Amygdala (tissue), 56 donors: ENCODE measurements at regions not wholly inside any gene's neighbourhood (a gene's known extent, or its start where the extent isn't known, plus 50 kb on each side); places are given as distances from the start of the nearest gene placed in this dataset.

Source experiments
- DNase-seq, 56 donors: peaks; one replicate each; lab custom pipeline; 2025; lab: John Stamatoyannopoulos, UW

DNA sequence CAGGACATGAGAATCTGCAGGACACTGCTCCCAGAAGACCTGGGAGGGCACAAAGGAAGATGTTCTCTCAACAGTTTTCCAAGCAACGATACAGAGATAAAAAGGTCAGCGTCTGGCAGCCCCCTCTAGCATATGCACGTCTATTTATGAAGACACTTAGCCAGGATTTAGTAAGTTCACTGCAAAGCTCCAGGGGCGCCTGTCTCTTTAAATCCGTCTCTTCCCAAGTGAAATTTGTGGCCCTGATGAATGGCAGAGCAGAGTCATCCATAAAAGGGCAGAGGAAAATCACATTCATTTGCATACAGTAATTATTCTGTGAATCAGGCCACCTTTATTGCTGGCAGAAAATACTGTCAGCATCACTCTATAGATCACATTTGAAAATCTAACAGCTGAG is 390.9 kb upstream of the SMIM21 start:
- DNase-seq = no peak

- DNase-seq = no peak
Measured at GRCh38 chr18:75815767-75816166, 388.3 kb upstream of the SMIM21 start.

DNA sequence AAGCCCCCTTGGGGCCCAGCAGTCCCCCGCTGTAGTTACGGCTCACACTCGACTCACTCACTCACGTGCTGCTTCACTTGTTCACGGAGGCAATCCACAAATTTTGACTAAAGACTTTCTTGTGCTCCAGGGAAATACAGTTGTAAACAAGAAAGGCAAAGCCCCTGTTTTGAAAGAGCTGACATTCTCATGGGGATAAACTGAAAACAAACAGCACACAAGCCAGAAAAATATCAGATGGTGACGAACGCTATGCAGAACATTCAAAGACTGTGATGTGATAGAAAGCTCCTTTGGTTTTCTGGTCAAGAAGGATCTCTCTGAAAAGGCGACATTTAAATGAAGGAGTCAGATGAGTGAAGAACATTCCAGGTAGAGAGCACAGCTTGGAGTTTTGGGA is 385.3 kb upstream of the SMIM21 start:
- no peak for DNase-seq

- DNase-seq = peak in 1 of 56 donors; percentile 7
Measured at GRCh38 chr18:75810961-75811551, 383.6 kb upstream of the SMIM21 start.

DNA sequence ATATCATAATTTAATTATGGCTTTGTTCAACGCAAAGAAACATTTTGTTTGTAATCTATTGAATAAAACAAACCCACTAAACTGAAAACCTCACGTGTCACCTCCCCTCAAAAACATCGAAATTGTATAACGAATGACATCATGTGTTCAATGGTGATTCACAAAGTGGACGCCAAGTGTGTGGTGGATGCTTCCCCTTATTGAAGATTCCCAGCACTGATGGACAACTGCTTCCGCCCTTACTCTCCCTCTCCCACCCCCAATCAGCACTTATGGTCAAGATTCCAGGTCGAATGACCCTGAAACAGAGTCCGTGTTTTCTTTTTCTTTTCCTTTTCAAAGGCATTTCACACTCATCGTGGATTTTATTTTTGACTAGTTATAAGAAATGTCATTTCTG is 383.0 kb upstream of the SMIM21 start:
- DNase-seq = no peak

DNA sequence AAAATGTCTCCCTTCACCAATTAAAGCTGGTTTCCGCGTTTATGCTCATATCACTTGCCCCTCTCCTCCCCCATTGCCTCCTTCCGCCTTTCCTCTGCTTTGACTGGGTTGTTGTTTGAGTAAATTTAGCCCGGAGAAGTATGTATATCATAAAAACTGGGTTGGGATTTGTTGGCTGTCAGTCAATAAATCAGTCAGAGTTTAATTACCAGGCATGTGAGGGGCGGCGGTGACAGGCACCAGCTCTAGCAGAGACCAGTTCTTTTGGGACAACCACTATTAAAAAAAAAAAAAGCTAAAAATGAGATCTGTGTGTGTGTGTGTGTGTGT is 382.4 kb upstream of the SMIM21 start:
- no peak for DNase-seq

DNA sequence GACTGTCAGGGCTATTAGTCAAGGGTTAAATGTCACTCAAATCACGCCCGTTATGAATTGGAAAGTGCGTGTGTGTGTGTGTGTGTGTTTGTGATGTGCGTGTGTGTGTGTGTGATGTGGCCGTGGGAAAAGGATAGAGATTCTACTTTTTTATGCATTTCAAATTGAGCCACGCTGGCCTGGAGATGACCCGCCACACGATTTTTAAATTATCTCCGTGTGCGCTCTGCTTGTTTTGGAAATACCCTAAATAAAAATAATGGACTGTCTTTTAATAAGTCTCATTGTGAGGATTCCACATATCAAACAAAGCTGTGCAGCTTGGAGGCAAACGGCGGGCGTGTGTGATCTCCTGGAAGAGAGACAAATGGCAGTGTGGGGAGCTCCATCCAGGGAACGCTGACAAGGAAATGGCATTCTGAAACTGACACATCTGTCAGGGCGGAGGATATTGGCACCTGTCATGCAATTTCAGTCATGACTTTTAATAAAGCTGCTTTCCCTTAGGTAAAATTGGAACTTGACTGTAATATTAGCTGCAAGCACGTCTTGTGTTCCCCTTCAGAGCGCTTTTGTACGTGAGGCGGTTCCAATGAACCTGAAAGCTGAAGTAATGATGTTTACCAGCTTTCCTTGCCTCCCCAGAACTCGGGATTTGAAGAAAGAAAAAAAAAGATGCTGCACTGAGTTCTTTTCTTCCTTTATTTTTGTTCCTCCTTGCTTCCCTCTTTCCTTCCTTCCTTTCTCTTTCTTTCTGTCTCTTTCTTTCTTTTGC is 381.8 kb upstream of the SMIM21 start:
- DNase-seq = no peak

DNA sequence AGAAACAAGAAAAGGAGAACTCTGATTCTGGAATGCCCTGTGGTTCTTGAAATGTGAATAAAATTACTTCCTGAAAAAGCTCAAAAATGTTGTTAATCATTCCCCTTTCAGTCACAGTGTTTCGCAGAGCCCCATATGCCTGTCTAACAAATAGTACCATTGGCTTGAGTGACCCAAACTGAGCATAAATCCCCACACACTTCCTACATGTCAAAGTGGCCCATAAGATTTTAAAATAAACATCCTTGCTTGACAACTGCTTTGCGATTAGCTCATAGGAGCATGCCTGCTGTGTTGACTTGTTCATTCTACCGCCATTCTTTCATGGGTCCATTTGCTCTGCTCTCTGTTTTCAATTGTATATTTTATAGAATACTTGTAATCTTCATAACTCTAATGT is 377.8 kb upstream of the SMIM21 start:
- no peak for DNase-seq

DNA sequence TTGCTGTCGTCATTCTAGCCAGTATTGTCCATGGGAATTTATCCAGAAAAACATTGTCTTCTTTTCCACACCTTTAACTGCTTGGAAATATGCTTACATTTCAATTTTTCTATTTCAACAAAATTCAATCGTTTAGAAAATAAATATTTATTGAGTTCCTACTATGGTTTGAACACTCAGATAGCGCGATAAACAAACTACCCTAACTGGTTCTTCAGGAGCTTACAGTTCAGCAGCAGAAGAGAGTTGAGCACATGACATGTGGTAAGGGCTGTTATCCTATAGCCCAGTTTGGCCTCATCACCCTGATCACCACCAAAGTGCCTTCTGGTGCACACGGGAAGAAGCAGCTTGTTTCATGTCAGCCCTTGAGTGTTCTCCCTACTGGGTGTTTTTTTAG is 375.2 kb upstream of the SMIM21 start:
- DNase-seq = no peak

GRCh38 chr18:75801178-75801577 is 373.7 kb upstream of the SMIM21 start:
- DNase-seq = no peak

DNA sequence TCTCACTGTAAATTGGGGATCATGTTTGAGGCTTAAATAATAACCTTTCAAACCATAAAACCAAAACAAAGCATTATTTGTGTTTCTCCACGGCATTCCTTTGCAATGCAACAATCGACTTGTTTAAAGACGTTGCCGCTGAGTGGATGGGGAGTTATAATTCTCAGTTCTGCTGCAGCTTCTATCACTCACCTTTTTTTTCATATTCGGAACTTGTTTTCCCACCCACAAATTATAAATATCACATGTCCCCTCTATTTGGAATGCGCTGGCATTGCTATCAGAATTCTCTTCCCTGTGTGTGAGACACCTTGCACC is 372.8 kb upstream of the SMIM21 start:
- no peak for DNase-seq

- no peak for DNase-seq
Measured at GRCh38 chr18:75799449-75800330, 372.2 kb upstream of the SMIM21 start.

DNA sequence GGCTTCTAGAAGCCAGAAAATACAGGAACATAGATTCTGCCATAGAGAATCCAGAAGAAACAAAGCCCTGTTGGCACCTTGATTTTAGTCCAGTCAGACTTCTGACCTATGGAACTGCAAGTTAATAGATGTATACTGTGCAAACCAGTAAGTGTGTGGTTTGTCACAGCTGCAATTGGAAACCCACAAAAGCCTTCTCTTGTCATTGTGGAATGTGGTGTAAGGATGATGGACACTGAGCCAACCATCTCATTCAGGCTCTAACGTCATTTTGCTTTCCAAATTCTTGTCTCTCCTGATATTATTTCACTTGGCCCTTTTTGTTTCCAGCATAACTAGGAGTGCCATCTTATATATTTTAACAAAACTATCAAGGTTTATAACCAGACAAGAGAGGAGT is 369.5 kb upstream of the SMIM21 start:
- no peak for DNase-seq

DNA sequence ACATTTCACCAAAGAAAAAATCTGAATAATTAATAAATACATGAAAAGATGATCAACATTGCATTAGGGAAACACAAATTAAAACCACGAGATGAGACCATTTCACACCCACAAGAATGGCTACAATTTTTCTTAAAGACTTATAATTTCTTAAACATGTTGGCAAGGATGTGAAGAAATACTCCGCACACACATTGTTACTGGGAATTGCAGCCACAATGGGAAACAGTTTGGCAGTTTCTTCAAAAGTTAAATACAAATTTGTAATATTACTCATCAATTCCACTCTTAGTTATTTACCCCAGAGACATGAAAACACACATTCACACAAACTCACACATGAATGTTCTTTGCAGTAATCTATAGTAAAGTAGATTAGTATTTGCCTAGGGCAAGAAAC is 363.3 kb upstream of the SMIM21 start:
- DNase-seq = no peak

DNA sequence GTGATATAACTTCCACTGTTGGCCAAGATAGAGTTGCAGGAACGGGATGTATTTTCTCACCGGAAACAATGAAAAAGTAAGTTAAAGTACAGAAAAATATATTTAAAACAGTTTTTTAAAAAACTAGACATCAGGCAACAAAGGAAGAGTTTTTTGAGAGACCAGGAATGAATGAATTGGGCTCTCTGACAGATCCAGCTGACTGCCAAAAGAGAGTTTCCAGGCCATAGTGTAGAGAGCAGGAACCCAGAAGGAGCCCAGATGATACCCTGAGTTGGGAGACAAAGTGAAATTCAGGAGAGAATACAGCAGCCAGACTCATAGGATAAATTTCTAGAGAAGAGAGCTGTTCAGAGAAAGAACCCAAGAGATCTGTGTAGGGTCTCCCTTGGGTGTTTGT is 362.6 kb upstream of the SMIM21 start:
- no peak for DNase-seq

DNA sequence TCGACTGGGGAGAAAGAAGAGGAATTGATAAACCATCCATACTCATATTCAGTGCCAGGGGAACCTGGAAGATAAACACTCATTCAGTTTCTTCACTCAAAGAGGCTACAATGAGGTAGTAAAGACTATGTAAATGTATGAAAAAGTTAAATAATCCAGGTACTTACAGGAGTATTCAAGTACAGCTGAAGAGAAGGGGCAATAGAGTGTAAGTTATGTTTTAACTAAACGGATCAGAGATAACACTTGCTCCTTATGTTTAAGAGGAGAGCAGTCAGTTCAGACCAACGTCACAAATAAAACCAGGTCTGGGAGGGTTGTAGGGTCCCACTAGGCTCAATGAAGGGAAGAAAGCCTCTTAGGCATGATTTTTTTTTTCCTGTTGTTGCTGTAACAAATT is 358.3 kb upstream of the SMIM21 start:
- DNase-seq = no peak

GRCh38 chr18:75785206-75785605 is 357.7 kb upstream of the SMIM21 start:
- no peak for DNase-seq

GRCh38 chr18:75784390-75784789 is 356.9 kb upstream of the SMIM21 start:
- peak in 1 of 56 donors; percentile 1 for DNase-seq

- no peak for DNase-seq
Measured at GRCh38 chr18:75783566-75784281, 356.2 kb upstream of the SMIM21 start.

DNA sequence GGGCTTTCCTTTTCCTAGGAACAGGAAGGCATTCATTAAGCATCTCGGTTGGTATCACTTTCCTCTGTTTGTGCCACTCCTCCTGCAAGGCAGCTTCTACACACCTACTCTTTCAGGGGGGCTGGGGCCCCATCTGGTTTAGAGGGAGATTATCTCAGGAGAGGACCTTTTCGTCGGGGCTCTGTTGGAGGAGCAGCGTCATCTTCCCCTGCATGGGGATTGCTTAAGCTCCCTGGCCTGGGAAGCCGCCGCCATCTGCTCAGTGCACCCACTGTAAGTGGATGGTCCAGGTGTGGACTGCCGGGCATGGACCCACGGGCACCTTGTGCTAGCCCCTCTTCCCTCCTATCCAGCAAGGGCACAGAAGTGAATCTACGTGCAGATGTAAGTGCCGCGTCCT is 355.3 kb upstream of the SMIM21 start:
- DNase-seq = no peak

DNA sequence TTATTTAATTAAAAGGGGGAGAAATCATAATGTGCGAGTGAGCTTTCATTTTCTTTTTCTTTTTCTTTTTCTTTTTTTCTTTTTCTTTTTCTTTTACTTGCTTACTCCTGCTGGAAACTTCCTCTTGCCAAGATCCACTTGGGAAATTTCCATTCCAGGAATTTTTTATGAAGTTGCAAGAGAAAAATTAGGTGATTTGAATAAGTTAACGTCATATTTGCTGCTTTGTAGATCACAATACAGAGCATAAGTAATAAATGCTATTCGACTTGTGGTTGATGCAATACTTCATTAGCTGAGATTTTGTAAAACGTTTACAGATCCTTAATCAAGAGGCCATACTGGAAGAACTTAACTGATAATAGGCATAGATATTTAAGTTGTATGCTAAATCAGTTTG is 354.7 kb upstream of the SMIM21 start:
- DNase-seq = no peak
